ENCODE measurements at regions not wholly inside any gene's neighbourhood (a gene's known extent, or its start where the extent isn't known, plus 50 kb on each side); places are given as distances from the start of the nearest gene placed in this dataset.

DNA sequence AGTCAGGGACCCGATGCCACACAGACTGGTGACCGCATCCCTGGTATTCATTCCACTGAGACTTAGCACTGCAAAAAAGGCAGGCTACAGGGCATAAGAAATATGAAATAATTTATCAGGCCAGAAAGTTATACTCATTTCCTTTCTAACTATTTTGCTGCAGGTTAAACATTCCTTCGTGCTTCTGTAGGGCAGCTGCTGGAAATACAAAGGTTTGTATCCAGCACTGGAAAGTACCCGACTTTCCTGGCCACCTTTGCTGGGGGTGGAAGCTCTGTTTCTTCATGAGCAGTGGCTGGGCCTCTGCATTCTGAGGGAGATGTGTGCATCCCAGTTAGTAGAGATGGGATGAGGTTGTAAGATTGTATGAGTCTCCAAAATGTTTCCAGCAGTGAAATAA, 478.6 kb upstream of the WWC1 start:
- DNase-seq, result no peak

DNA sequence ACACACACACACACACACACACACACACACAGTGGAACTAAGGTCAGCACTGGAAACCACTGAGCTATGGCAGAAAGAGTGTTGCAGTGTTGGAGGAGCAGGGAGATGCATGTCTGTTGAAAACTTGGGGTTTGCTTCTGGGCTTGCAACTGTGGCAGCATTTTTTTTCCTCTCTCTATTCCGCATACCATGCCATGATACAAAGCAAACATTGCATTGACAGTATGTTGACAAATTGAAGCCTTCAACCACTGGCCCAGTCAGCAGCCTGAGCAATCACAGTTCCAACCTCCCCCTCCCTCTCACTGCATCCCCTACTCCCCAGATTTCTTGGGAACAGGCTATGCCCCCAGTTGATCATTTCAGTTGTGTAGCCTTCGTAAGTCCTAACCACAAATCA, 478.1 kb upstream of the WWC1 start:
- no peak for DNase-seq

DNA sequence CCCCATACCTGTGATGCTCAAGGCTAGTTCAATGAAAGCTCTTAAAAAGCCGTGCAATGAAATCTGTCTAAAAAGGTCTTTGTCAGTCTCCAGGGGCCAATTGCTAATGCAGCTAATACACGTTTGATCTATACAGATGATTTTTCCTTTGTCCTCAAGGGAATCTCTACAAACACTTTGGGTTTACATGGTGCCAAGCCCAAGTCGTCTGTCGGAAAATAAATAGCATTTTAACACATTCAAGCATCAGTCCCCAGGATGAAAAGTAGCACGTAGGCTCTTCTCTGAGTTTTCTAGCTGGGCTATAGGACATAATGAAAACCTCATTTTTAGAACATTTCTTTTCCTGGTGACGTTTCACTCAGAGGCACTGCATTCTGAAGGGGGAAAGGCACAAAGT, 477.4 kb upstream of the WWC1 start:
- DNase-seq, result no peak

DNA sequence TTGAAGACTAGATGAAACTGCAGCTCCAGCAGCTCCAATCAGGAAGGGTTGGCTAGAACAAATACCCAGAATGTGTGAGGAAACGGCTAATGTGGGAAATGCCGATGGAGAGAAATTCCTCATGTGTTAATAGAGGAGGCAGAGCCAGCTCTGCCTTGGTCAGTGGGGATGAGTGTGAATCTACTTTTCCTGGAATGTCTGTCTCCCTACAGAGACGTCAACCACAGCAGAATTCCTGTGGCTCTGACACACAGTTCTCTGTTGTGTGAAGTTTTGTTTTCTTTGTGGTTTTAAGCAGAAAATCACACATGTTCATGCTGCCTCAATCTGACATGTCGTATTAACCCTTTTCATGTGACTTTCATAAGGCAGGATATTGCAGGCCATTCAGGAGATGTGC, 476.6 kb upstream of the WWC1 start:
- no peak for DNase-seq

DNA sequence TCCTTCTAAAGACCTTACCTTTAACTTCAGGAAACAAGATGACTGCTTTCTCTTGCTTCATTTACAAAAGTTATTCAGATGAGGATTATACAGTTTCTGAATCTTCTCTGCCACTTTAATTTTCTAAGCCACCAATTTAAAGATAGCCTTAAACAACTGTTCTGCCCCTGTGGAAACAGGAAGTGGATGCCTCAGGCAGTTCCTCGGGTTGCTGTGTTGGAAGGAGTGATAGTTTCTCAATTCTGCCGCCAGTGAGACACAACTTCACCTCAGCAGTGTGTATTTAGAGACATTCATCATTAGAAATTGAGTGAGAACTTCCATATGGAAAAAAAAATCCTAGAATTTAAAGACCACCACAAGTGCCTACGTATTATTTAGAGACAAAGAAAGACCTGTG, 475.1 kb upstream of the WWC1 start:
- DNase-seq, result no peak

DNA sequence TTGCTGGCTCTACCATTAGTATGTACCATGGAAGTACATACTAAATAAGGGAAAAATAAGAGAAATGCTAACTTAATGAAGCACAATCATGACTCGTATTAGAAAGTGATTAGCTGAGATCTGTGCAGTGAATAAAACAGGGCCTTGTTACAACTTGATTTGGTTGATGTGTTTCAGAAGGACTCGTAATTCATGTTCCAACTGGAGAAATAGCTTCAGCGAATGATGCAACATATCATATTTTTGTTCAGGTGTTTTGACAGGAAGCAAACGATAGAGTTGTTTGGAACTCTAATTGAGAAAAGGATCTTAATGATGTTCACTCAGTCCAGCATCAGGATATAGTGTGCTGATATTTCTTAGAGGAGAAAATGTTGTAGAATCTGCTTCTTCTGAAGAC, 474.6 kb upstream of the WWC1 start:
- DNase-seq, result no peak

DNA sequence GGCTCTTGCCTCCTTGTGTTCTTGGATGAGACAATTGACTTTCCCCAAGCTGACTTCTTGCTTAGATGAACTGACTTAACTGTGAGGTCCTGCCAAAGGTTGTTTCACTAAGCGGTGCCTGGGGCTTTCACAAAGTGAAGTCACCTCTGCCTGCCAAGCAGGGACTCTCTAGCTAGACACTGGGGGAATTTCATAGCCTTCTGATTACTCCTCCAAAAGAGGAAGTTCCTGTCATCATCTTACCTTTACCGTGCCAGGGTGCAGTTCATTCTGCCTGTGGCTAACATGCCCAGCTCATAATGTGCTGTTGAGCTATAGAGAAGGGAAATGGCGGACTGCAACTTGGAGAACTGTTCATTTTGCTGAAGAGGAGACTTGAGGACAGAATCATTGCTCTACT, 472.0 kb upstream of the WWC1 start:
- DNase-seq, result no peak

DNA sequence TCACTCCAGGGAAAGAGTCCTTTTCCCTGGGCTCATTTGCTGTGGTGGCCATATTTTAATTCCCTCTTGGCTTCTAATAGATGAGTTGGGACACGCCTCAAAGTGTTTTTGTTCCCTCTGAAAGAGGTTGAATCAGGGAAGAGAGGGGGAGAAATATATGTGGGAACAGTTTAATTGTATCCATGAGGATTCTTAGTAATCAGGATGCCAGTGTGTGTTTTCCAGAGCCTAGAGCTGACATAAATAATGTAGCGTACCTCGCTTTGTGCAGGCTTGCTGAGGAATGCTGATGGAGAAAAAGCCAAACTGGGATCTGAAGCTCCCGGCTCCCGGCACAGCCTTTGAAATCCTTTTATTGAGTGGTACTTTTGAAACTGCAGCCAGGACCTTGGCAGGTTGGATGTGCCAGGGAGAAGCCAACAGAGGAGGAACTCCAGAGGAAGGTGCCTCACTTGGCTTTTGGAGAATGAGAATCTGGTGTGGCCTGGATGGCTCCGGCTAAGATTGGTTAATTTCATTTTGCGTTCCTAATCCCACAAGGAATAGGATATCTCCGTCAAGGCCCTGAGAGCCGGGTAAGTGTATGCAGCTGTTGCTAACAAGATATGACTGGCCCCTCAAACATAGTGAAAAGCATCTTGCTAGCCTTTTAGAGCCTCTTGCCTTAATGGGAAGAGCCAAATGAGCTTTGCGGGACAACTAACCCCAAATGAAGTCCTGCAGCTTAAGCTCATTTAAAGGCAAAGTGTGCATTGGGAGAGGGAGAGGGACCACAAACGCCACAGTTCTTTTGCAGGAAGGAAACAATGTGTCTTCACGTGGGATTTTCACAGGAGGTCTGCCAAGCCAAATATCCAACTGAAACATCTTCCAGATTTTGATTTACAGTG, 471.1 kb upstream of the WWC1 start:
- no peak for DNase-seq

DNA sequence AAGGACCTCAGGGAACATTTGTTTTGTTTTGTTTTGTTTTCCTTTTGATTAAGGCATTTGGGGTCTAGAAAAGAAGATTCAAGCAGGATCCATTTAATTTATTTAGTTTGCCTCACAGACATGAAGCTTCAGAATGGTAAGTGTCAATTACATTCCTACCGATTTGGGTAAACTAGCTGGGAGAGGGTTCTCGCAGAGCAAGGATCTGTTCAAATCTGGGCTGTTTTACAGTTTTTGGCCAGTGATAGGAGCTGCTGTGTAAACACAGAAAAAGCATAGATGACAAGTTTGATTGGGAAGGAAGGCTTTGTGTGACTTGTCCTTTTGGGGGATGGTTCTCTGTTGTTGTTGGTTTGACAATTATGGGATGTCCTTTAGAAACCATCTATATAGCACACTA, 470.3 kb upstream of the WWC1 start:
- DNase-seq, result no peak

DNA sequence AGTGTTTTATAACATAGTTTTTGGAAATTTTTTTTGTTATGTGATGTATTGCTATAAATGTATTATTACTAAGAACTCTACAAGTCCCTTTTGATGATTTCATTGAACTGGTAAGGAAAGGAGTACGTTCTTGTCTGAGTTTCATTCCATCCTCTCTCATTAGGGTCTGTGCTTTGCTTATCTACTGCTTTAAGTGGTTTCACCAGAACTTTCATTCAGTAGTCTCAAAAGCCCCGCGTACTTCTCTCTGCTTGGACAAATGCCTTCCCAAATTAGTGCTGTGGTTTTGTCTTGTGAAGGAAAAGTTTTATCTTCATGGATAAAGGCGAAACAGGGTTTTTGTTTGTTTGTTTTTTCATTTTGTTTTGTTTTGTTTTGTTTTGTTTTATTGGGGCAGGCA, 469.8 kb upstream of the WWC1 start:
- DNase-seq, result no peak

DNA sequence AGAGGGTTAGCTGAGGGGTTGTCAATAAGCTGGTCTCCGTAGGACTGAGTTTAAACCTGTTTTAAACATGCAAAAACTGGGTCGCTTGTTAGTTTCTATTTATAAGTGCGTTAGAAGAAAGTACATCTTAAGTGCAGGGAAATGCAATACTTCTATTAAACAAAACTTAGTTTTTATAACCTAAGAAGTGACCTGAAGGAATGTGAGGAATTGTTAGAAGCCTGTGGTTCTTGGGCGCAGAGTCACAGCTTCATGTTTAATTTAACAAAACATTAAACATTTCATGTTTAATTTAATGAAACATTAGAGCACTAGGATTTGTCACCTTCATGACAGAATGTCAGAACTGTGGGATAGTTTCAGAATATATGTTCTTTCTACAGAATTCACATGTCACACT, 469.2 kb upstream of the WWC1 start:
- no peak for DNase-seq

DNA sequence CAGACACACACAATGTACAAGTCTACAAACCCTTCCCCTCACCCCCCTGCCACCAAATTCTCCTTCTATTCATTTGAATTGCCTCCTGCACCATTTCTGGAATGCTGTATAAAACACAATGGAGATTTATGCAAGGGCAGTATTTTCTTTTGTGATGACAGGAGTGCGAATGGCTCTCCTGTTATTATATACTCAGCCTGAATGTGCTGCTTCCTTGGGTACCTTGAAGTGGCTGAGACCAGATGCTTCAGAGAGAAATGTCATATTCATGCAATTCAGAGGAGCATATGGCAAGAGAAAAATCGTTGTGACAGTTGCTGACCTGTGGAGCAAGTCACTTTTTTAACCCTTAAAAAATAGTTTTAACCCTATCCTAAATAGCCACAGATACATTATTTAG, 468.0 kb upstream of the WWC1 start:
- DNase-seq, result no peak

DNA sequence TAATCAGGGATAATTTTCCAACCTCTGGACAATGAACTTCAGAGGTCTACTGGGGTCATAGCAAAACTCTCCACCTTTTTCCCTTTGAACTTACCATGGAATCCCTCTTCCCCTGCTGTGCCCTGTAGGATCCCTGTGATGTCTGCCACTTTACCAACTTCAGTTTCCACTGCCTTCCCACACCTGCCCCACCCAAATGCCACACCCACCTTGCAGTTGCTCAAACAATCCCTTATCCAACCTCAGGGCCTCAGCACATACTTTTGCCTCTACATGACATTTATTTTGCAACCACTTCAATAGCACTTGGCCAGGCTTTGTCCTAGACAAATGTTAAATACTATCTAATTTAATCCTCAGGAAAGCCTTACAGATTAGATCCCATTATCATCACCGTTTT, 463.7 kb upstream of the WWC1 start:
- DNase-seq, result no peak

DNA sequence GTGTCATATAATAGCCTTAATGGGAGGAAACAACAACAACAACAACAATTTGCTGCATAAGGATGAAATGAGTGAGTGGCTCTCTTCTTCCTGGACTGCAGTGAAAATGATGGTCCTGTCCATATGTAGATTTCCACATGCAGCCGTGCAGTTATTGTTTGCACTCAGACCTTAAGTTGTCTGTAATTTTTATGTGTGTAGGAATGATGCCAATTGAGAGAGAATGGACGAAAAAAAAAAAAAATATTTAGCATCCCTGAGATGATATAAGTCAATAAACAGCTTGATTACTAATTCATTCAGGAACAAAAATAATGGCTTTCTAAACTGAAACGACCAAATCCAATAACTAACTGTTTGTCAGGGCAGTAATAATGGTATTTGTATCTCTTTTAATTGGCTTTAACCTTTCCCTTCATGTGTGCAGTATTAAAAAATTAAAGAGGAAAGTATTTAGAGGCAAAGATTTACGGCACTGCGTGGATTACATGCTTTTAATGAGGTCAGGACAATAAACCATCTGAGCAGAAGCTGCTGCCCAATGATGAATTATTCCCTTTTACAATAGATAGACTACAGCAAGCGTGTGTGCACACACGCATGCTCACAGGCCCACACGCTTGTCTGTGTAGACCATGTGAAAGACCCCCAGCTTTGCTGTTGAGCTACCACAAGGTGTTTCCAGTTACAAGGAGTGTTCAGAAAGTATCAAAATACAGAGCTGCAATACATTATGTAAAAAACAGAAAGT, 459.5 kb upstream of the WWC1 start:
- no peak for DNase-seq

DNA sequence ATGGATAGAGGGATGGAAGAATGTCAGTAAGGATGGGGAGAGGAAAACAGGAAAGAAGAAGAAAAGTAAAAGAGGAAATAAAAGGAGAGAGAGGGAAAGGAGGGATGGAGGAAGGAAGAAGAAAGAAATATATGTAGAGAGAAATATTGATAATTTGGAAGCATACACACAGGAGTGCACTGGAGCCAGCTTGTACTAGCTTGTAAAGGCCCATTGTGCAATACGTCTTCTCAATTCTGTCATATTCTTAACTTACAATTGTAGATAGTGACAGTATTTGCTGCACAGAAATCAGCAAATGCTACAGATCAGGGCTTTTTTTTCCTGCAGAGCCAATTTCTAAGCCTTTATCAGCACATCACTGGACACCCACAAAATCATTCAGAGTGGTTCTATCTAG, 458.8 kb upstream of the WWC1 start:
- no peak for DNase-seq

DNA sequence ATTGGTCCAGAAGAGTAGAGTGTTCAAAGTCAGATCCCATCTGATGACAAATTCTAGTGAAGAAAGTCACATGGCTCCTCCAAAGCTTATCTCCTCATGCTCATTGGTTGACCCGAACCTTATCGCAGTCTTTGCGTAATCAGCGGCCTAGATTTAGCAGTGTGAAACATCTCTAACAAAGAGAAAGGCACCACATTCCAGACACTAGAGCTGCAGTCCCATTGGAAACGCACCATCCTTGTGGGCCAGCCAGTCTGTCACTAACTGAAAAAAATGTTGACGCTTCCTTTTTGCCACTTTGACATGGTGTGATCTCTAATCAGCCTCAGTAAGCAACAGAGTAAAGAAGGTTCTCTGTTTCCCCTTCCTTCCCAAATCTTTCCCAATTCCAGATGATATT, 458.0 kb upstream of the WWC1 start:
- no peak for DNase-seq

DNA sequence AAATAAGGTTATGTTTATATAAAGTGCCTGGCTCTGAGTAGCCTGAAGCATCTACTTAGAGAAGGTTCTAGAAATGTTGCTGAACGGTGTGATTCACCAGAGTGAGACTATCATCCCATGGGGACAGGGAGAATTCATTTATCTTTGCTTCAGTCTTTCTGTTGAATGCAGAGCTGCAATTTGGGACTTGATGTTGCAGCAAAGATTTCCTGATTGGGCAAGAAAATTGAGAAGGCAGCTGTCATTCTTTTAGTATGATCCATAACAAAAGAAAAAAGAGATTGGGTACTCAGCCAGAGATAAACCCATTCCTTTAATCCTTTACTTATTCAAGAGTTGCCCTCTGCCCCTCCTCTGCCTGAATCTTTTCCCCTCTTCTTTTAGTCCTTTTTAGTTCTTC, 456.3 kb upstream of the WWC1 start:
- no peak for DNase-seq

DNA sequence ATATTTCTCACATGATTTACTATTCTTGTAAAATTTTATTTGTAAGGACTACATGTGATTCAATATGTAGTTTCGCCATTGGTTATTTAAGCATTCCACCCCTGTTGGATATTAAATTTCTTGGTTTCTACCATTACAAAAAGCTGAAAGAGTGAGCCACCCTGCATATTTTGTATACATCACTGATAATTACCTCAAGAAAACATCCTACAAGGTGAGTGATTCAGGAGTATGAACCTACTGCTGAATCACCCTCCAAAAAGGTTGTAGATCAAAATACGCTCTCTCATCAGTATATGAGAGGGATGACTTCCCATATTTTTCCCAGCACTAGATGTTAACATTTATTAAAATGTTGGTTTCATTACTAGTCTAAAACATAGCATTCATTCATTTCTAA, 454.3 kb upstream of the WWC1 start:
- DNase-seq, result no peak

DNA sequence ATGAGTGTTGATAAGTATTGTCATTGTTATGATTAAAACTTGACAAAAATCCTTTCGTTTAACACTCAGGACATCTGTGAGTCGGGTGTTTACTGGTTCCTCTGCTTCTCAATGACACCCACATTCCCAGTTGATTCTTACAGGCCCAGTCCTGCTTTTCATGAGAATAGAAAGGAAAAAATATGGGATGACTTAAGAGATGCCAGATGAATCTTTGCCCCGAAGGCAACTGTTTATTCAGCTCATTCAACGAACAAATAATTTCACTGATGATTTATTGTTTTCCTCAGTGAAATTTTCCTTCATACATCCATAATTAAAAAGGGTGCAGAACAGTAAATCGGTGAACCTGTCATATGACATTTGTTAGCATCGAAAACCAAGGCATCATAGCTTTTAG, 452.4 kb upstream of the WWC1 start:
- DNase-seq, result no peak

DNA sequence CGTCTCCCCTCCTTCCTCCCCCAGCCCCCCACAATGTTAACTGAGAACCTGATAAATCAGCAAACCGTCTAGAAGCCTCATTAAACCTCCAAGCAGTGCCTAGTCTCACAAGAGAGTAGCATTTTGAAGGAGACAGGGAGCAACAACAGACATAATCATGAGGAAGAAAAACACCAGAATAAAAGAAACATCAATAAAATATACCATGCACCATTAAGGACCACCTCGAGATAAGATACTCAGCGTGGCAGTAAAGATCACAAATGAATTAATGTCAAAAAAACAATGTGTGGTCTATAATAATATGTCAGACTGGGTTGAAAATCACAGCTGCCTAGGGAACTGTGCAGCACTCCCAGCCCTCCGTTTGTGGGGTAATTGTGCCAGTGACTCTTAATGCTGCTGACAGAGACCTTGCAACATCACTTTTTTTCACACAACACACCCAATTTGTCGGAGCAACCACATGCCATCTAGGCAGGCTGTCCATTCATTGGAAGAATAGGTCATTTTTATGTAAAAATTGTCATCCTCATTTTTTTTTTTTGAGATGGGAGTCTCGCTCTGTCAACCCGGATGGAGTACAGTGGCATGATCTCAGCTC, 450.8 kb upstream of the WWC1 start:
- DNase-seq, result no peak

DNA sequence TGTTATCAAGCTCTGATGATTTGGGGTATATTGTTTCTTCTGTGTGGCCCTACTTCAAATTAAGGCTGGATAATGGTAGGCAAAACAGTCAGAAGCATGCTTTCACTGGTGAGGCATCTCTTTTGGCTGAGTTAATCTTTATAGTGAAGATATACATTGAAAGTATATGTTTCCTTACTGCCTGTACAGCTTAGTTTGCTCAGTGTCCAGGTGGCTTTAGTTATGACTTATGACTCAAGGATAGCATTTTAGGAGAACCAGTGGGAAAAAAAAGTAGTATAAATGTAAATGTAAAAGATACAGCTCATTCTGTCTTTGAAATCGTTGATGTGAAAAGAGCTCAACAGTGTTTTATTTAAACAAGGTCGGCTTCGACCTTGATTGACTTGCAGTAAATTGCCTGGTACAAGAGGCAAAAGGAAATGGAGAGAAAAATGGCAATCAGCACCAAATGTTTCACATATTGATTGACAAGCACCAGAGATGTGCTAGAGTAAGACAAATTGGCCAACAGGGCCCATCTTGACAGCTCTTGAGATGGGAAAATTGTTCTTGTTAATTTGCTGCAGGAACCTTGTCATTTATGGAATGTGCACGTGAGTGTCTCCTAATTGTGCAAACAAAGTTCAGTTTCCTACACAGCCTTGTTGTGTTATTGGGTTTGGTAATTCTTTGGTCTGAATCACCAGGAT, 447.4 kb upstream of the WWC1 start:
- no peak for DNase-seq

DNA sequence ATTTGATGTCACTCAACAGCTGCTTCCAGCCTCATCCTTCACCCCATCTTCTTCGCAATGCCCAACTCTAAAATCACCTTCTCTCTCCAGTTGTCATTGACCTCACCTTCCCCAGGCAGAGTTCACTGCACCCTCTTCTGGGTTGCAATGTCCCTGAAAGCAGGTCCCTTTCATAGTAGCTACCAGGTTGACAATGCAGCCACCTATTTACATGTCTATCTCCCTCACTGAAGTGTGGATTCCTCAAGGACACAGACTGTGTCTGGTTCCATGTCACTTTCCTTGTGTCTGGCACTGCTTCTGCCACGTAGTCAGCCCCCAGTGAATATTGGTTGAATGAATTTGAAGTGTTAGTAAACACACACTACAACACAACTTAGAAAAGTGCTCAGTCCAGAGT, 445.5 kb upstream of the WWC1 start:
- no peak for DNase-seq

DNA sequence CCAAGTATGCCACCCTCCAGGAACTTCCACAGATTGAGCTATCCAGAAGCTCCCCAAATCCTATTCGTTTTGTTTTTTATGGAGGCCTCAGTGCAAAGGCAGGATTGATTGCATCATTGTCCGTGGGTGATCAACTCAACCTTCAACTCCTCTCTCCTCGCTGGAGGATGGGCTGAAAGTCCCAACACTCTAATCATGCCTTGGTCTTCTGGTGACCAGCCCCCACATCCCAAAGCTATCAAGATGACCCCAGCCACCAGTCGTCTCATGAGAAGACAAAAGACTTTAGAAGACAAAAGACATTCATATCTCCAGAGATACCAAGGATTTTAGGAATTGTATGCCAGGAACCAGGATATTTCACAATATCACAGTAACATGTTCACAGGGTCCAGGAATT, 441.6 kb upstream of the WWC1 start:
- DNase-seq, result no peak

DNA sequence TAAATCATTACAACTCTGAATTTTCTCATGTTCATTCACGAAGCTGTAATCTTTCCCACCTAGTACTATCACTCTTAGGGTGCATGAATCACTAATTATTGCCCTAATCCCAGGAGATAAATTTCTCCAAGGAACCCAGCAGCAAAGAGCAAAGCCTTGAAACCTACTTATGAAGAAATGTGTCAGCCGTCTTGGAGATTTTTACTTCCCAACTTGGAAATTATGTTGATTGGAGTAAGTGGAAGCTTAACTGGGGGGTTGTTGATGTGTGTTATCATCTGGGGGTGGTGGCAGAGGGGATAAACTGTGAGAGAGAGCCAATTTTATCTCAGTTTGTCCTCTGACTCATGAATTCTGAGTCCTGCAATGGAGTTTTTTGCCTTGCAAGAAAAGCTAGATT, 440.5 kb upstream of the WWC1 start:
- DNase-seq, result no peak

Data from DMS 273 treated with DMSO at 0.1 percent for 48 hours (cell line).